HL-60 (cell line): ENCODE measurements at regions not wholly inside any gene's neighbourhood (a gene's known extent, or its start where the extent isn't known, plus 50 kb on each side); places are given as distances from the start of the nearest gene placed in this dataset.

Source experiments
- DNase-seq, 2 experiments: peaks; one replicate each; pipeline ENCODE4 v3.0.0-alpha.2; 2010 to 2020; ENCODE audit warnings: low read depth in 1 of 2, low spot score in 1 of 2
- H3K27ac ChIP-seq: fragments of 250-450 bp; sonication (Bioruptor Pico); replicated peaks from 2 replicates; pipeline ENCODE4 v1.5.1; 2020; ENCODE audit warnings: mild to moderate bottlenecking, moderate library complexity
- H3K27me3 ChIP-seq: fragments of 250-450 bp; sonication (Bioruptor Pico); 2 replicates; pipeline ENCODE4 v1.5.1; 2021; ENCODE audit warnings: mild to moderate bottlenecking, moderate library complexity; ENCODE audit not compliant: insufficient read depth, poor library complexity, severe bottlenecking
- H3K4me3 ChIP-seq: replicated peaks from 2 replicates; pipeline ENCODE4 v1.5.1; 2011; ENCODE audit warnings: mild to moderate bottlenecking, control low read depth, low read length; ENCODE audit not compliant: insufficient read depth
- GABPA ChIP-seq: IDR thresholded peaks from 2 replicates; pipeline ENCODE4 v1.6.1; 2012; ENCODE audit warnings: low read depth
- POLR2AphosphoS5 ChIP-seq: IDR thresholded peaks from 2 replicates; pipeline ENCODE4 v1.6.1; 2012; ENCODE audit warnings: low read depth
- SPI1 ChIP-seq: IDR thresholded peaks from 2 replicates; pipeline ENCODE4 v1.6.1; 2012; ENCODE audit warnings: low read depth, mild to moderate bottlenecking, borderline replicate concordance
- TF ChIP-seq, protein P1 (sequence below): IDR thresholded peaks from 2 replicates; pipeline ENCODE4 v1.6.1; 2012; ENCODE audit warnings: low read depth; ENCODE audit not compliant: insufficient replicate concordance
- TF ChIP-seq, protein P2 (sequence below): IDR thresholded peaks from one replicate; pipeline ENCODE4 v1.5.1; 2011; ENCODE audit warnings: low read length, control low read depth, inconsistent platforms; ENCODE audit not compliant: insufficient read depth

DNA sequence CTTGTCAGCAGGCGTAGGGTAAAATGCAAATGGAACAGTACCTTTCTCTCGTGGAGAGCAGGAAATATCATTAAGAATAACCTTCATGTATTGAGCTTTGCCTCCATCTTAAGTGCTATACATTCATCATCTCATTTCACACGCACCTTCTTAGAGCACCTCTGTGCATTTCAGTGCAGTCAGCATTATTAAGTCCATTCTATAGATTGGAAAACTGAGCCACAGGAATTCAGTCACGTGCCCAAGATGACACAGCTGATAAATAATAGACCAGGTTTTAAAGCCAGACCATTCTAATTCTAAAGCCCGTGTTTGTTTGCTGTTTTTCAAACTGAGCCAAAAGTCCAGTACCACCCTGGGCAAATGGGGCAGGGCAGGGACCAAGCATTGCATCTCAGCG lies 109.2 kb upstream of the WWC1 start:
- no peaks in the 10 kb centered on the region for H3K27me3 ChIP-seq
- no peak overlapping the region for H3K27ac ChIP-seq
- H3K4me3 ChIP-seq: no peak overlapping the region
- no peak for DNase-seq
- TF ChIP-seq GABPA (no peak), SPI1 (no peak), POLR2AphosphoS5 (no peak)
- TF ChIP-seq, protein P1, sequence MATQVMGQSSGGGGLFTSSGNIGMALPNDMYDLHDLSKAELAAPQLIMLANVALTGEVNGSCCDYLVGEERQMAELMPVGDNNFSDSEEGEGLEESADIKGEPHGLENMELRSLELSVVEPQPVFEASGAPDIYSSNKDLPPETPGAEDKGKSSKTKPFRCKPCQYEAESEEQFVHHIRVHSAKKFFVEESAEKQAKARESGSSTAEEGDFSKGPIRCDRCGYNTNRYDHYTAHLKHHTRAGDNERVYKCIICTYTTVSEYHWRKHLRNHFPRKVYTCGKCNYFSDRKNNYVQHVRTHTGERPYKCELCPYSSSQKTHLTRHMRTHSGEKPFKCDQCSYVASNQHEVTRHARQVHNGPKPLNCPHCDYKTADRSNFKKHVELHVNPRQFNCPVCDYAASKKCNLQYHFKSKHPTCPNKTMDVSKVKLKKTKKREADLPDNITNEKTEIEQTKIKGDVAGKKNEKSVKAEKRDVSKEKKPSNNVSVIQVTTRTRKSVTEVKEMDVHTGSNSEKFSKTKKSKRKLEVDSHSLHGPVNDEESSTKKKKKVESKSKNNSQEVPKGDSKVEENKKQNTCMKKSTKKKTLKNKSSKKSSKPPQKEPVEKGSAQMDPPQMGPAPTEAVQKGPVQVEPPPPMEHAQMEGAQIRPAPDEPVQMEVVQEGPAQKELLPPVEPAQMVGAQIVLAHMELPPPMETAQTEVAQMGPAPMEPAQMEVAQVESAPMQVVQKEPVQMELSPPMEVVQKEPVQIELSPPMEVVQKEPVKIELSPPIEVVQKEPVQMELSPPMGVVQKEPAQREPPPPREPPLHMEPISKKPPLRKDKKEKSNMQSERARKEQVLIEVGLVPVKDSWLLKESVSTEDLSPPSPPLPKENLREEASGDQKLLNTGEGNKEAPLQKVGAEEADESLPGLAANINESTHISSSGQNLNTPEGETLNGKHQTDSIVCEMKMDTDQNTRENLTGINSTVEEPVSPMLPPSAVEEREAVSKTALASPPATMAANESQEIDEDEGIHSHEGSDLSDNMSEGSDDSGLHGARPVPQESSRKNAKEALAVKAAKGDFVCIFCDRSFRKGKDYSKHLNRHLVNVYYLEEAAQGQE: no peak
- TF ChIP-seq, protein P2, sequence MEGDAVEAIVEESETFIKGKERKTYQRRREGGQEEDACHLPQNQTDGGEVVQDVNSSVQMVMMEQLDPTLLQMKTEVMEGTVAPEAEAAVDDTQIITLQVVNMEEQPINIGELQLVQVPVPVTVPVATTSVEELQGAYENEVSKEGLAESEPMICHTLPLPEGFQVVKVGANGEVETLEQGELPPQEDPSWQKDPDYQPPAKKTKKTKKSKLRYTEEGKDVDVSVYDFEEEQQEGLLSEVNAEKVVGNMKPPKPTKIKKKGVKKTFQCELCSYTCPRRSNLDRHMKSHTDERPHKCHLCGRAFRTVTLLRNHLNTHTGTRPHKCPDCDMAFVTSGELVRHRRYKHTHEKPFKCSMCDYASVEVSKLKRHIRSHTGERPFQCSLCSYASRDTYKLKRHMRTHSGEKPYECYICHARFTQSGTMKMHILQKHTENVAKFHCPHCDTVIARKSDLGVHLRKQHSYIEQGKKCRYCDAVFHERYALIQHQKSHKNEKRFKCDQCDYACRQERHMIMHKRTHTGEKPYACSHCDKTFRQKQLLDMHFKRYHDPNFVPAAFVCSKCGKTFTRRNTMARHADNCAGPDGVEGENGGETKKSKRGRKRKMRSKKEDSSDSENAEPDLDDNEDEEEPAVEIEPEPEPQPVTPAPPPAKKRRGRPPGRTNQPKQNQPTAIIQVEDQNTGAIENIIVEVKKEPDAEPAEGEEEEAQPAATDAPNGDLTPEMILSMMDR: no peak

DNA sequence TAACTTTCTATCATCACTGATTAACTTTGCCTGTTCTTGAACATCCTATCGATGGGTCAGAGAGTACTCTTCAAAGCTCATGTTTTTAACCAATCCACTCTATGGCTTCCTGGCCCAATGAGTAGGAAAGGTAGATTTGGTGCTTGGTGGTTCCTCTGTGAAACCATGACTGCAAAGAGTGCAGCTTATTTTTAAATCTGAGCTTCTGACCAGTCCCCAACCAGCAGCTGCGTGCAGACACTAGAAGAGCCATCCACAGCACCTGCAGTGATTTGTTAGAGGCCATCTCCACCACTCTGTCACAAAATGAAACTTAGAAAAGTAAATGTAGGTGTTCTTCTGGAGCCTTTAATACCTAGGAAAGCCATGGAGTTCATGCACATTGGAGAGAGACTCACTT lies 107.3 kb upstream of the WWC1 start:
- TF ChIP-seq POLR2AphosphoS5 (no peak), SPI1 (no peak), GABPA (no peak)
- TF ChIP-seq, protein P2: no peak
- TF ChIP-seq, protein P1: no peak

DNA sequence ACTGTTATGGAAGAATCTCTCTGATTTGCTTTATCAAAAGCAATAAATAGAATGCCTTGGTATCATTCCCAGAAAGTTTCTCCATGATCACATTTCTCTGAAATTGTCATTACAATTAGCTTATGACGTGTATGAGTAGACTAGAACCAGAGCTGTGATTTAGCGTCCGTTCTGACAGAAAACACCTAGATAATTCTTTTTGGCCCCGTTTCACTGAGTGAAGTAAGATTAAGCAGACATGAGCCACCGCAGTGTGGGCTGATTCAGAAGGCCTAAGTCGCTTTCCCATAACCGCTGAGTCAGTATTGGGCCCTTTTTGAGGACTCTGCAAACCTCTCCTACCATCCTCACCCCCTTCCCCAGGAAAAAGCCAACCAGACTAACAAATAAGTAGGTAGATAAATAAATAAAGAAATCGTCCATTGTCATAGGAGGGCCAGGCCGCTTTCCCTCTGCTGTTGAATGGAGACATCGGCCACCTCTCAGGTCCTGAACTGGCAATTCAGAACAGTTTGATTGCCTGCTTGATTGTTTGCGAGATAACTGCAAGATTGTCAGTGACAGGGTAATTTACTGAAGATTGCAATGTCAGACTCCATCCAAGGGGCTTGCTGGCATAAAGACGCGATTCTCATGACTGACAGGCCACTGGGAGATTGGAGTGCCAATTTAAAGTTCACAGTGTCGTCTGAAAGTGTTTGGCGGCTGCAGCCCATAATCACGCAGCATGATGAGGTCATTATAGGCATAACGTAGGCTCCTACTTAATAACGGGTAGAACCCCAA lies 105.0 kb upstream of the WWC1 start:
- Histone ChIP-seq H3K27ac (no peak overlapping the region), H3K4me3 (no peak overlapping the region), H3K27me3 (no peaks in the 10 kb centered on the region)
- TF ChIP-seq, protein P1: no peak
- TF ChIP-seq SPI1: no peak
- no peak for DNase-seq

More for the DNA sequence above, 107.3 kb upstream of the WWC1 start:
- no peak for DNase-seq
- Histone ChIP-seq H3K27ac (no peak overlapping the region), H3K27me3 (no peaks in the 10 kb centered on the region), H3K4me3 (no peak overlapping the region)
